Mammary epithelial cell (primary cell): ENCODE measurements at regions not wholly inside any gene's neighbourhood (a gene's known extent, or its start where the extent isn't known, plus 50 kb on each side); places are given as distances from the start of the nearest gene placed in this dataset.

ENCODE experiments used
- CTCF ChIP-seq, 2 donors: IDR thresholded peaks in 1 of 2; conservative IDR thresholded peaks in 1 of 2; 2 replicates each; pipeline ENCODE4 v1.5.1; 2011 to 2012; ENCODE audit warnings: inconsistent platforms in 2 of 2, low read length in 2 of 2, mild to moderate bottlenecking in 2 of 2, control low read depth in 1 of 2, low read depth in 1 of 2; ENCODE audit not compliant: insufficient read depth in 1 of 2; ENCODE audit errors: extremely low read depth in 1 of 2
- EZH2 ChIP-seq: IDR thresholded peaks from 2 replicates; pipeline ENCODE4 v1.6.1; 2012; ENCODE audit warnings: low read length, inconsistent platforms, borderline replicate concordance

GRCh38 chr1:219323426-219323825, 149.7 kb downstream of the LYPLAL1 start:
- TF ChIP-seq CTCF (conservative IDR thresholded peaks at IDR 0.05 in 1 of 2, IDR thresholded peaks at IDR 0.05 in 1 of 2; ENCODE audit: extremely low read depth in 1 of 2, insufficient read depth in 1 of 2, low read depth in 1 of 2, low read length in 2 of 2): no peak
- no peak for TF ChIP-seq EZH2
